ENCODE measurements at regions not wholly inside any gene's neighbourhood (a gene's known extent, or its start where the extent isn't known, plus 50 kb on each side); places are given as distances from the start of the nearest gene placed in this dataset.

- H3K27me3 ChIP-seq (ENCODE audit: insufficient read depth, low read length) = no peaks in the 10 kb centered on the region
- no peaks in the 10 kb centered on the region for H3K36me3 ChIP-seq (ENCODE audit: control insufficient read depth in 1 of 2, insufficient read depth in 2 of 2, low read length in 2 of 2)
- no peak for TF ChIP-seq EZH2phosphoT487 (IDR thresholded peaks at IDR 0.05; ENCODE audit: borderline replicate concordance)
- TF ChIP-seq, protein P1, sequence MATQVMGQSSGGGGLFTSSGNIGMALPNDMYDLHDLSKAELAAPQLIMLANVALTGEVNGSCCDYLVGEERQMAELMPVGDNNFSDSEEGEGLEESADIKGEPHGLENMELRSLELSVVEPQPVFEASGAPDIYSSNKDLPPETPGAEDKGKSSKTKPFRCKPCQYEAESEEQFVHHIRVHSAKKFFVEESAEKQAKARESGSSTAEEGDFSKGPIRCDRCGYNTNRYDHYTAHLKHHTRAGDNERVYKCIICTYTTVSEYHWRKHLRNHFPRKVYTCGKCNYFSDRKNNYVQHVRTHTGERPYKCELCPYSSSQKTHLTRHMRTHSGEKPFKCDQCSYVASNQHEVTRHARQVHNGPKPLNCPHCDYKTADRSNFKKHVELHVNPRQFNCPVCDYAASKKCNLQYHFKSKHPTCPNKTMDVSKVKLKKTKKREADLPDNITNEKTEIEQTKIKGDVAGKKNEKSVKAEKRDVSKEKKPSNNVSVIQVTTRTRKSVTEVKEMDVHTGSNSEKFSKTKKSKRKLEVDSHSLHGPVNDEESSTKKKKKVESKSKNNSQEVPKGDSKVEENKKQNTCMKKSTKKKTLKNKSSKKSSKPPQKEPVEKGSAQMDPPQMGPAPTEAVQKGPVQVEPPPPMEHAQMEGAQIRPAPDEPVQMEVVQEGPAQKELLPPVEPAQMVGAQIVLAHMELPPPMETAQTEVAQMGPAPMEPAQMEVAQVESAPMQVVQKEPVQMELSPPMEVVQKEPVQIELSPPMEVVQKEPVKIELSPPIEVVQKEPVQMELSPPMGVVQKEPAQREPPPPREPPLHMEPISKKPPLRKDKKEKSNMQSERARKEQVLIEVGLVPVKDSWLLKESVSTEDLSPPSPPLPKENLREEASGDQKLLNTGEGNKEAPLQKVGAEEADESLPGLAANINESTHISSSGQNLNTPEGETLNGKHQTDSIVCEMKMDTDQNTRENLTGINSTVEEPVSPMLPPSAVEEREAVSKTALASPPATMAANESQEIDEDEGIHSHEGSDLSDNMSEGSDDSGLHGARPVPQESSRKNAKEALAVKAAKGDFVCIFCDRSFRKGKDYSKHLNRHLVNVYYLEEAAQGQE (IDR thresholded peaks at IDR 0.05; ENCODE audit: low read depth) = no peak
- TF ChIP-seq ELF1 (IDR thresholded peaks at IDR 0.05; ENCODE audit: borderline replicate concordance, low read depth) = no peak
- TF ChIP-seq ATF3 (IDR thresholded peaks at IDR 0.05) = no peak
- ChIA-PET RAD21 (ENCODE audit: low non-redundant PET in 1 of 2, low total read pairs in 2 of 2, uncharacterized antibody in 2 of 2, unreplicated experiment in 2 of 2) (no interaction called here), POLR2A (no interaction called here), CTCF (no interaction called here)
- ATAC-seq (no peak), DNase-seq (ENCODE audit: low read depth, low spot score) (no peak)
- peaks cover 0 to 5% of the 10 kb centered on the region in 2 experiments; a peak in 1 of 4 replicates for H3K9me3 ChIP-seq (ENCODE audit: control insufficient read depth in 1 of 2, insufficient read depth in 1 of 2, low read depth in 1 of 2, low read length in 2 of 2)
- H3K4me3 ChIP-seq (replicated peaks in 1 of 2; ENCODE audit: low read depth in 1 of 2, low read length in 2 of 2) = no peak overlapping the region
- H3K27ac ChIP-seq (ENCODE audit: low read depth, low read length) = no peak overlapping the region
- H4K20me1 ChIP-seq (ENCODE audit: insufficient read depth) = no peaks in the 10 kb centered on the region
- no TSS peak for BruUV-seq (replicated peaks)
- H3K9me2 ChIP-seq (ENCODE audit: insufficient read depth) = no peaks in the 10 kb centered on the region
- no peaks in the 10 kb centered on the region for H3K4me1 ChIP-seq (ENCODE audit: control insufficient read depth in 1 of 2, insufficient read depth in 2 of 2, low read length in 2 of 2)
- H3K79me2 ChIP-seq (ENCODE audit: insufficient read depth, low read length) = no peaks in the 10 kb centered on the region
- H3K9ac ChIP-seq (ENCODE audit: low read length) = no peak overlapping the region
- no peak overlapping the region for H3K4me2 ChIP-seq (ENCODE audit: low read length)
- intact Hi-C loops (cut with micrococcal nuclease) = no loop called here
- H2AFZ ChIP-seq (ENCODE audit: low read depth, low read length, poor library complexity, severe bottlenecking) = no peak overlapping the region
Measured at GRCh38 chr10:8444630-8445029, 390.1 kb downstream of the GATA3 start.

GRCh38 chr10:8445353-8445752 is 390.9 kb downstream of the GATA3 start:
- intact Hi-C loops (cut with micrococcal nuclease) = no loop called here
- POLR2A ChIA-PET = no interaction called here
- RAD21 ChIA-PET (ENCODE audit: low non-redundant PET in 1 of 2, low total read pairs in 2 of 2, uncharacterized antibody in 2 of 2, unreplicated experiment in 2 of 2) = no interaction called here

More at GRCh38 chr10:8445353-8445752, 390.9 kb downstream of the GATA3 start:
- Histone ChIP-seq H3K27ac (ENCODE audit: low read depth, low read length) (no peak overlapping the region), H3K9me2 (ENCODE audit: insufficient read depth) (no peaks in the 10 kb centered on the region), H3K36me3 (ENCODE audit: control insufficient read depth in 1 of 2, insufficient read depth in 2 of 2, low read length in 2 of 2) (no peaks in the 10 kb centered on the region), H4K20me1 (ENCODE audit: insufficient read depth) (no peaks in the 10 kb centered on the region), H3K9me3 (ENCODE audit: control insufficient read depth in 1 of 2, insufficient read depth in 1 of 2, low read depth in 1 of 2, low read length in 2 of 2) (peaks cover 0 to 5% of the 10 kb centered on the region in 2 experiments; a peak in 1 of 4 replicates), H2AFZ (ENCODE audit: low read depth, low read length, poor library complexity, severe bottlenecking) (no peak overlapping the region), H3K79me2 (ENCODE audit: insufficient read depth, low read length) (no peaks in the 10 kb centered on the region), H3K27me3 (ENCODE audit: insufficient read depth, low read length) (no peaks in the 10 kb centered on the region), H3K4me1 (ENCODE audit: control insufficient read depth in 1 of 2, insufficient read depth in 2 of 2, low read length in 2 of 2) (no peaks in the 10 kb centered on the region), H3K4me2 (ENCODE audit: low read length) (no peak overlapping the region), H3K4me3 (replicated peaks in 1 of 2; ENCODE audit: low read depth in 1 of 2, low read length in 2 of 2) (no peak overlapping the region), H3K9ac (ENCODE audit: low read length) (no peak overlapping the region)
- CTCF ChIA-PET = no interaction called here
- no peak for ATAC-seq
- TF ChIP-seq EZH2 (IDR thresholded peaks at IDR 0.05) = no peak
- no peak for TF ChIP-seq SIN3A (IDR thresholded peaks at IDR 0.05; ENCODE audit: low read depth)
- no peak for TF ChIP-seq JUND (IDR thresholded peaks at IDR 0.05)
- no peak for TF ChIP-seq FOSL1 (IDR thresholded peaks at IDR 0.05; ENCODE audit: low read depth)
- no peak for TF ChIP-seq EZH2phosphoT487 (IDR thresholded peaks at IDR 0.05; ENCODE audit: borderline replicate concordance)
- TF ChIP-seq EGR1 (IDR thresholded peaks at IDR 0.05; ENCODE audit: low read depth) = no peak
- TF ChIP-seq RAD21 (IDR thresholded peaks at IDR 0.05; ENCODE audit: low read depth) = no peak
- BruUV-seq (replicated peaks) = no TSS peak
- DNase-seq (ENCODE audit: low read depth, low spot score) = no peak

Data from HCT116 (cell line).